ENCODE measurements at regions not wholly inside any gene's neighbourhood (a gene's known extent, or its start where the extent isn't known, plus 50 kb on each side); places are given as distances from the start of the nearest gene placed in this dataset.

DNA sequence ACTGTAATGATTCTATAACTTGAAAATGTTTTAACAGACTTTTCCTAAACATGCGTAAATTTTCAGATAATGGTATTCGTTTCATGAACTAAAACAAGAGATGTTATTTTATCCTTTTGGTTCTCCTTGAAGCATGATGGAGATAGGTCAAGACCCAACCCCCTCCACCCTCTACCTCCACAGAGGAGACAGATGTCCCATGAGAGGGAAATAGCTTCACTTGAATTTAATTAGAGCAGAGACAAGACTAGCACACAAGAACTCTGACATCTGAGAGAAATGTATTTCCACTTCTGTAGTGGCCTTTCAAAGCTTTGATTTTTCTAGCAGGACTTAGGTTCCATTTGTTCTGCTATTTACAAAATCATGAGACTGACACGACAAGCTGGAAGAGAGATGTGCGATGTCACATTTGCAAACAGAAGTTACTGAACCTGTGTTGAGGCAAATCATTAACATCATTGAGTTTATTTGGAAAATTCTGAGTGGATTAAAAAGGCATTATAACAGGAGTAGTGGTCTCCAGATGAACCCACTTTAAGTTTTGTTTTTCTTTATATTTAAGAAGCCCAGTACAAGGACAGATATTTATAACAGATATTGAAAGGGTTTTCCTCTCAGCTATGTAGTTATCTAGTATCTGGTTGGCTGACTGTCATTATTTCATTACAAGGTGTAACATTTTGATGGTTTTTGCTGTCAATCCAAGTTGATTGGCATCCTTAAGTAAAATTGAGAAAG lies 276.2 kb downstream of the ASXL3 start:
- Histone ChIP-seq H3K4me1 (ENCODE audit: control insufficient read depth, insufficient read depth, low read length) (no peaks in the 10 kb centered on the region), H3K36me3 (ENCODE audit: control insufficient read depth, insufficient read depth, low read length, severe bottlenecking) (no peaks in the 10 kb centered on the region), H3K9me3 (ENCODE audit: control insufficient read depth, low read length) (peaks cover 7% of the 10 kb centered on the region), H3K27me3 (replicated peaks; ENCODE audit: control insufficient read depth, insufficient read depth, low read length) (peaks cover 2% of the 10 kb centered on the region), H3K9ac (ENCODE audit: low read length) (no peak overlapping the region), H3K4me3 (ENCODE audit: low read length) (no peak overlapping the region)
- DNase-seq (ENCODE audit: low read depth): no peak

- Histone ChIP-seq H3K36me3 (ENCODE audit: control insufficient read depth, insufficient read depth, low read length, severe bottlenecking) (no peaks in the 10 kb centered on the region), H3K4me3 (ENCODE audit: low read length) (no peak overlapping the region), H3K4me1 (ENCODE audit: control insufficient read depth, insufficient read depth, low read length) (no peaks in the 10 kb centered on the region), H3K9ac (ENCODE audit: low read length) (no peak overlapping the region), H3K9me3 (ENCODE audit: control insufficient read depth, low read length) (peaks cover 7% of the 10 kb centered on the region), H3K27me3 (replicated peaks; ENCODE audit: control insufficient read depth, insufficient read depth, low read length) (peaks cover 2% of the 10 kb centered on the region)
- DNase-seq (ENCODE audit: low read depth): no peak
Measured at GRCh38 chr18:33853187-33853586, 275.2 kb downstream of the ASXL3 start.

DNA sequence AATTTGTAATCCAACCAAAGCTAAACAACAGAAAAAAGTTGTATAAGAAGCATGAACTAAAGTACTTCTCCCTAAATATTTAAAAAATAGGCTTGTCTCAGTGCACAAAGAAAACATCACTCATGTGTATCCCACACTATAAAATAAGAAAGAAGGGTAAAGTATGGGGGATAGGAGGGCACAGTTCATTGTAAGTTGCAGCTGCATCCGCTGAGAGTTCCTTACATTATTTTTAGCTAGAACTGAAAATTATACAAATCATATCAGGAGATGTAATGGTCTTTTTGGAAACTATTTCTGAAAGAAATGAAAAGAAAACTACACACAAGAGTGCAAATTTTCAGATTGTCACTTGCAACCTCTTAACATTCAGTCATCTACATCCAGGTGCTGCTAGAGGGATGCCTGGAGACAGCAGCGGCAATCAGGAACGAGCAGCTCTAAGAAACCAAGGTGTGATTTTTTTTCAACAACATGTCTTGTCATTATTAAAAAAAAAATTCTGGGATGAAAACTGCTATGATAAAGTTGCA lies 273.6 kb downstream of the ASXL3 start:
- Histone ChIP-seq H3K27me3 (replicated peaks; ENCODE audit: control insufficient read depth, insufficient read depth, low read length) (peaks cover 2% of the 10 kb centered on the region), H3K4me3 (ENCODE audit: low read length) (no peak overlapping the region), H3K9me3 (ENCODE audit: control insufficient read depth, low read length) (peaks cover 7% of the 10 kb centered on the region), H3K36me3 (ENCODE audit: control insufficient read depth, insufficient read depth, low read length, severe bottlenecking) (no peaks in the 10 kb centered on the region), H3K9ac (ENCODE audit: low read length) (no peak overlapping the region), H3K4me1 (ENCODE audit: control insufficient read depth, insufficient read depth, low read length) (no peaks in the 10 kb centered on the region)
- no peak for DNase-seq (ENCODE audit: low read depth)

GRCh38 chr18:33849731-33850130 lies 271.7 kb downstream of the ASXL3 start:
- no peak overlapping the region for H3K9ac ChIP-seq (ENCODE audit: low read length)
- peaks cover 2% of the 10 kb centered on the region for H3K27me3 ChIP-seq (replicated peaks; ENCODE audit: control insufficient read depth, insufficient read depth, low read length)
- no peak overlapping the region for H3K4me3 ChIP-seq (ENCODE audit: low read length)
- H3K4me1 ChIP-seq (ENCODE audit: control insufficient read depth, insufficient read depth, low read length): no peaks in the 10 kb centered on the region
- H3K36me3 ChIP-seq (ENCODE audit: control insufficient read depth, insufficient read depth, low read length, severe bottlenecking): no peaks in the 10 kb centered on the region
- no peak for DNase-seq (ENCODE audit: low read depth)
- peaks cover 7% of the 10 kb centered on the region for H3K9me3 ChIP-seq (ENCODE audit: control insufficient read depth, low read length)

DNA sequence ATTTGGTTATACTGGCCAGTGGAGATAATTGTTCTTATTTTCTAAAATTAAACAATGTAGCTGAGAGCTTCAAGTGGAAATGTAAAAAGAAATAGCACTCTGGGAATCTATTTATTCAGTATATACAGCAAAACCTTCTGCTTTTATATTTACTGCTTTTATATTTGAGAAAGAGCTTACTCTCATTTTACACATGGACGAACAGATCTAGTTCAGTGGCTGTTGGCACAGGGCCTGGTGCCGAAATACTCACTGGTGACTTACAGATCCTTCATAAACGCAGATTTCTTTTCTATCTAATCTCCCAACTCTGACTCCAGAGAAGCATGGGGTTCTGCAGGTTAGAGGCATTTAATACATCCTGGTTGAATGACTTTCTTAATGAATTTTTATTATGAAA lies 266.2 kb downstream of the ASXL3 start:
- H3K4me3 ChIP-seq (ENCODE audit: low read length): no peak overlapping the region
- H3K4me1 ChIP-seq (ENCODE audit: control insufficient read depth, insufficient read depth, low read length): no peaks in the 10 kb centered on the region
- DNase-seq (ENCODE audit: low read depth): no peak
- H3K36me3 ChIP-seq (ENCODE audit: control insufficient read depth, insufficient read depth, low read length, severe bottlenecking): no peaks in the 10 kb centered on the region
- H3K27me3 ChIP-seq (replicated peaks; ENCODE audit: control insufficient read depth, insufficient read depth, low read length): no peaks in the 10 kb centered on the region
- H3K9ac ChIP-seq (ENCODE audit: low read length): no peak overlapping the region
- H3K9me3 ChIP-seq (ENCODE audit: control insufficient read depth, low read length): no peaks in the 10 kb centered on the region

DNA sequence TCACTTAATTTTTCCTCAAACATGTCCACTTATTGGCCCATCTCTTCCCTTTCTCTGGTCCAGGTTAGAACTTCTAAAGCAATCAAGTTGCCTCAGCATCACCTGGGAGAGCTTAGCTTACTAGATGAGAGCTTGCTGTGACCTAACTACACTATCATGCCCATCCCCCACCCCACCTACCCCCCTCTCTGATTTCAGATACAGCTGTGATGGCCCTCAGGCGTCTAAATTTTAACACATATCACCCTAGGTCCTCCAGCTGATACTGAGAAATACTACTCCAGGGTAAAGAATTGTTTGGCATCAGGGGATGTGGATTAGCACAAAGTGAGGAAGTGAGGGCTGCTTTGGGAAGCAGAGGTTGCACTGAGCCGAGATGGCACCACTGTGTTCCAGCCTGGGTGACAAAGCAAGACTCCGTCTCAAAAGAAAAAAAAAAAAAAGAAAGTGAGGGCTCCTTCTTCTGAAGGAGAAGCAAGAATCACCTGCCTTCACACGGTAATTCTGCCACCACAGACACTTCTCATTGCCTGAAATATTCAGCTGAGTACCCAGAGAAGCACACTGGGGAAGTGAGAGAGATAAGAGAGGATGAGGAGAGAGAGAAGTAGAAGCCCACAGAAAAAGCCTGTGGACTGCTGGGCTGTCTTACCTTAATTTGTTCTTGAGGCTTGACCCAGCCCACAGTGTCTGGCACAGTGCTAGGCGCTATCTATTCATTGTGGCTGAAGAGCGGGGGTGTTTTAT lies 263.4 kb downstream of the ASXL3 start:
- Histone ChIP-seq H3K9me3 (ENCODE audit: control insufficient read depth, low read length) (no peaks in the 10 kb centered on the region), H3K9ac (ENCODE audit: low read length) (no peak overlapping the region), H3K36me3 (ENCODE audit: control insufficient read depth, insufficient read depth, low read length, severe bottlenecking) (no peaks in the 10 kb centered on the region)

GRCh38 chr18:33840212-33840593 lies 262.2 kb downstream of the ASXL3 start:
- no peak overlapping the region for H3K4me3 ChIP-seq (ENCODE audit: low read length)
- no peaks in the 10 kb centered on the region for H3K9me3 ChIP-seq (ENCODE audit: control insufficient read depth, low read length)
- no peak overlapping the region for H3K9ac ChIP-seq (ENCODE audit: low read length)
- no peak for DNase-seq (ENCODE audit: low read depth)
- no peaks in the 10 kb centered on the region for H3K4me1 ChIP-seq (ENCODE audit: control insufficient read depth, insufficient read depth, low read length)
- no peaks in the 10 kb centered on the region for H3K27me3 ChIP-seq (replicated peaks; ENCODE audit: control insufficient read depth, insufficient read depth, low read length)
- no peaks in the 10 kb centered on the region for H3K36me3 ChIP-seq (ENCODE audit: control insufficient read depth, insufficient read depth, low read length, severe bottlenecking)

More for the DNA sequence above, 263.4 kb downstream of the ASXL3 start:
- no peak for DNase-seq (ENCODE audit: low read depth)
- no peaks in the 10 kb centered on the region for H3K27me3 ChIP-seq (replicated peaks; ENCODE audit: control insufficient read depth, insufficient read depth, low read length)
- no peak overlapping the region for H3K4me3 ChIP-seq (ENCODE audit: low read length)
- H3K4me1 ChIP-seq (ENCODE audit: control insufficient read depth, insufficient read depth, low read length): no peaks in the 10 kb centered on the region

GRCh38 chr18:33839452-33840211 lies 261.6 kb downstream of the ASXL3 start:
- peak; percentile 80 for DNase-seq (ENCODE audit: low read depth)
- Histone ChIP-seq H3K9ac (ENCODE audit: low read length) (no peak overlapping the region), H3K27me3 (replicated peaks; ENCODE audit: control insufficient read depth, insufficient read depth, low read length) (no peaks in the 10 kb centered on the region), H3K4me1 (ENCODE audit: control insufficient read depth, insufficient read depth, low read length) (no peaks in the 10 kb centered on the region), H3K4me3 (ENCODE audit: low read length) (peak overlapping the region; percentile 38), H3K9me3 (ENCODE audit: control insufficient read depth, low read length) (no peaks in the 10 kb centered on the region), H3K36me3 (ENCODE audit: control insufficient read depth, insufficient read depth, low read length, severe bottlenecking) (no peaks in the 10 kb centered on the region)

DNA sequence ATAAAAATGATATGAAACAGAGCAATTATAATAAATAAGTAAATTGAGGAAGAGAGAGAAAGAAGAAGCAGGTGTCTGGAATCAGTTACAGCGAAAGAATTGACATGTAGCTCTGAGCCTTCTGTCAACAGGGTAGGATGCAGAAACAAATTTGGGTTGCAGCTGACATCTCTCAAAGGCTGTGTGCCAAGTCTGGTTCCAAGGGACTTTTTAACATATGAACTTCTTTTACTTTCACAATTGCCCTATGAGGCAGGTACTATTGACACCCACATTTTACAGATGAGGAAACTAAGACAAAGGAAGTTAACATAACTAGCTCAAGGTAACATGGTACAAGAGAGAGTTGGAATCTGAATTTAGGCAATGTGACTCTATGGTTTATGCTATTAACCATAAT lies 260.0 kb downstream of the ASXL3 start:
- no peak overlapping the region for H3K4me3 ChIP-seq (ENCODE audit: low read length)
- no peaks in the 10 kb centered on the region for H3K36me3 ChIP-seq (ENCODE audit: control insufficient read depth, insufficient read depth, low read length, severe bottlenecking)
- no peaks in the 10 kb centered on the region for H3K27me3 ChIP-seq (replicated peaks; ENCODE audit: control insufficient read depth, insufficient read depth, low read length)
- no peaks in the 10 kb centered on the region for H3K4me1 ChIP-seq (ENCODE audit: control insufficient read depth, insufficient read depth, low read length)
- no peaks in the 10 kb centered on the region for H3K9me3 ChIP-seq (ENCODE audit: control insufficient read depth, low read length)
- H3K9ac ChIP-seq (ENCODE audit: low read length): no peak overlapping the region
- DNase-seq (ENCODE audit: low read depth): no peak

DNA sequence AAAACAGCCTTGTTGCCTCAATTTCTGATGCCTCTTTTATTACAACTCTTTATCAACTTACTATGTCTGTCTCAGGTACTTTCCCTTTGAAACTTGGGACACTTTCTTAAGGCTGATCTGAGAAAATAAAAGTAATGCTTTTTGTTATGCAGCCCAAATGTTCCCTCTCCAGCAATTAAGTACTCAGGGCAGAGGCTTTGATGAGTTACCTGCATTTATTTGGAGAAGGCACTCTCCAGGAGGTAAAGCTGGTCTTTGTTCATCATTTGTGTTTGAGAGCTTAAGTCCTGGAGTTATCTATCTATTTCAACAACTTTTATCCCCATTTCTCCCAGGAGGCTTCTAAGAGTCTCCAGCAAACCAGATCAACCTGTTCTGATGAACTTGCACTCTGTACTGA lies 259.2 kb downstream of the ASXL3 start:
- H3K4me3 ChIP-seq (ENCODE audit: low read length): no peak overlapping the region
- no peaks in the 10 kb centered on the region for H3K36me3 ChIP-seq (ENCODE audit: control insufficient read depth, insufficient read depth, low read length, severe bottlenecking)
- no peak for DNase-seq (ENCODE audit: low read depth)
- H3K4me1 ChIP-seq (ENCODE audit: control insufficient read depth, insufficient read depth, low read length): no peaks in the 10 kb centered on the region
- H3K9me3 ChIP-seq (ENCODE audit: control insufficient read depth, low read length): peaks cover 6% of the 10 kb centered on the region
- no peak overlapping the region for H3K9ac ChIP-seq (ENCODE audit: low read length)
- H3K27me3 ChIP-seq (replicated peaks; ENCODE audit: control insufficient read depth, insufficient read depth, low read length): no peaks in the 10 kb centered on the region

DNA sequence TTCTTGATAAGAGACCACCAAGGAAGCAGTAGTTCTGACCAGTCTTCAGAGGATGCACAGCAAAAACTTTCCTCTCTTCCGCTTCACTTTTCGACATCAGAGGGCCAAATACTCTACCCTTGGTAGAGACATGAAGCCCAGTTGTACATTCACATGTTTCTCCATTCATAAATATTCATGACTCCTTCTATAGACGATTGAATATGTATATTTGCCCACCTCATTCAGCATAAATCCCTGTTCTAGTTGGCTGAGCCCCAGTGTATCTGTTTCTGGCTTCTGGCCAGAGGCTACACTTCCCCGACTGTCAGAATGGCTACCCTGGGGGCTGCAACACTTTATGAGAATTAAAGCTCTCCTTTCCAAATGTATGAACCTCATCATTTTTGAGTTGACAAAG lies 258.5 kb downstream of the ASXL3 start:
- no peak for DNase-seq (ENCODE audit: low read depth)
- Histone ChIP-seq H3K4me3 (ENCODE audit: low read length) (no peak overlapping the region), H3K4me1 (ENCODE audit: control insufficient read depth, insufficient read depth, low read length) (no peaks in the 10 kb centered on the region), H3K9me3 (ENCODE audit: control insufficient read depth, low read length) (peaks cover 8% of the 10 kb centered on the region), H3K27me3 (replicated peaks; ENCODE audit: control insufficient read depth, insufficient read depth, low read length) (no peaks in the 10 kb centered on the region), H3K9ac (ENCODE audit: low read length) (no peak overlapping the region), H3K36me3 (ENCODE audit: control insufficient read depth, insufficient read depth, low read length, severe bottlenecking) (no peaks in the 10 kb centered on the region)

Data from adipocyte (in vitro differentiated cells).